HL-60 (cell line): ENCODE measurements at regions not wholly inside any gene's neighbourhood (a gene's known extent, or its start where the extent isn't known, plus 50 kb on each side); places are given as distances from the start of the nearest gene placed in this dataset.

Source experiments
- DNase-seq, 2 experiments: peaks; one replicate each; pipeline ENCODE4 v3.0.0-alpha.2; 2010 to 2020; ENCODE audit warnings: low read depth in 1 of 2, low spot score in 1 of 2
- H3K27ac ChIP-seq: fragments of 250-450 bp; sonication (Bioruptor Pico); replicated peaks from 2 replicates; pipeline ENCODE4 v1.5.1; 2020; ENCODE audit warnings: mild to moderate bottlenecking, moderate library complexity
- H3K27me3 ChIP-seq: fragments of 250-450 bp; sonication (Bioruptor Pico); 2 replicates; pipeline ENCODE4 v1.5.1; 2021; ENCODE audit warnings: mild to moderate bottlenecking, moderate library complexity; ENCODE audit not compliant: insufficient read depth, poor library complexity, severe bottlenecking
- H3K4me3 ChIP-seq: replicated peaks from 2 replicates; pipeline ENCODE4 v1.5.1; 2011; ENCODE audit warnings: mild to moderate bottlenecking, control low read depth, low read length; ENCODE audit not compliant: insufficient read depth
- GABPA ChIP-seq: IDR thresholded peaks from 2 replicates; pipeline ENCODE4 v1.6.1; 2012; ENCODE audit warnings: low read depth
- POLR2AphosphoS5 ChIP-seq: IDR thresholded peaks from 2 replicates; pipeline ENCODE4 v1.6.1; 2012; ENCODE audit warnings: low read depth
- REST ChIP-seq: IDR thresholded peaks from 2 replicates; pipeline ENCODE4 v1.6.1; 2012; ENCODE audit warnings: low read depth; ENCODE audit not compliant: insufficient replicate concordance
- SPI1 ChIP-seq: IDR thresholded peaks from 2 replicates; pipeline ENCODE4 v1.6.1; 2012; ENCODE audit warnings: low read depth, mild to moderate bottlenecking, borderline replicate concordance
- TF ChIP-seq, protein P1 (sequence below): IDR thresholded peaks from one replicate; pipeline ENCODE4 v1.5.1; 2011; ENCODE audit warnings: low read length, control low read depth, inconsistent platforms; ENCODE audit not compliant: insufficient read depth

DNA sequence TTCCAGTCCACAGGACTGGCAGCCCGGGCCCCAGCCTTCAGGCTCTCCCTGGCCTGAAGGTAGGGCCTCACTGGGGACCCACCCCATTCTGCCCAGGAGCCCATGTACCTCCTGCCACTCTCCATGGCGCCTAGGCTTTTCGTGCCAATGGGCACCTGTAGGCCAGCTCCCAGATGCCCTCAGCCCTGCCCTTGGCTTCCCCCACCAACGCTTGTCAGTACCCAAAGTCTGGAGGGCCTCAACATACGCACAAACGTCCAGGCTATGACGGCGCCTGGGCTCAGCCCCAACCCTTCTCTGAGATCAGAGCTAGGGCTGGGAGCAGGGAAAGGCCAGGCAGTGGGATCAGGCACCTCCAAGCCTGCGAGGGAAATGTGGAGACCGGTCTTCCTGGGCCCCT is 816.9 kb upstream of the LUZP2 start:
- DNase-seq = no peak
- H3K27me3 ChIP-seq = no peaks in the 10 kb centered on the region
- TF ChIP-seq GABPA = no peak
- no peak for TF ChIP-seq REST
- no peak for TF ChIP-seq POLR2AphosphoS5
- TF ChIP-seq SPI1 = no peak
- TF ChIP-seq, protein P1, sequence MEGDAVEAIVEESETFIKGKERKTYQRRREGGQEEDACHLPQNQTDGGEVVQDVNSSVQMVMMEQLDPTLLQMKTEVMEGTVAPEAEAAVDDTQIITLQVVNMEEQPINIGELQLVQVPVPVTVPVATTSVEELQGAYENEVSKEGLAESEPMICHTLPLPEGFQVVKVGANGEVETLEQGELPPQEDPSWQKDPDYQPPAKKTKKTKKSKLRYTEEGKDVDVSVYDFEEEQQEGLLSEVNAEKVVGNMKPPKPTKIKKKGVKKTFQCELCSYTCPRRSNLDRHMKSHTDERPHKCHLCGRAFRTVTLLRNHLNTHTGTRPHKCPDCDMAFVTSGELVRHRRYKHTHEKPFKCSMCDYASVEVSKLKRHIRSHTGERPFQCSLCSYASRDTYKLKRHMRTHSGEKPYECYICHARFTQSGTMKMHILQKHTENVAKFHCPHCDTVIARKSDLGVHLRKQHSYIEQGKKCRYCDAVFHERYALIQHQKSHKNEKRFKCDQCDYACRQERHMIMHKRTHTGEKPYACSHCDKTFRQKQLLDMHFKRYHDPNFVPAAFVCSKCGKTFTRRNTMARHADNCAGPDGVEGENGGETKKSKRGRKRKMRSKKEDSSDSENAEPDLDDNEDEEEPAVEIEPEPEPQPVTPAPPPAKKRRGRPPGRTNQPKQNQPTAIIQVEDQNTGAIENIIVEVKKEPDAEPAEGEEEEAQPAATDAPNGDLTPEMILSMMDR = no peak
- no peak overlapping the region for H3K27ac ChIP-seq
- H3K4me3 ChIP-seq = no peak overlapping the region

GRCh38 chr11:23680488-23681230 is 816.2 kb upstream of the LUZP2 start:
- no peak for DNase-seq
- H3K27me3 ChIP-seq = no peaks in the 10 kb centered on the region
- H3K27ac ChIP-seq = no peak overlapping the region
- TF ChIP-seq, protein P1 = no peak
- TF ChIP-seq POLR2AphosphoS5 = no peak
- no peak for TF ChIP-seq REST
- TF ChIP-seq GABPA = no peak
- TF ChIP-seq SPI1 = no peak
- no peak overlapping the region for H3K4me3 ChIP-seq

DNA sequence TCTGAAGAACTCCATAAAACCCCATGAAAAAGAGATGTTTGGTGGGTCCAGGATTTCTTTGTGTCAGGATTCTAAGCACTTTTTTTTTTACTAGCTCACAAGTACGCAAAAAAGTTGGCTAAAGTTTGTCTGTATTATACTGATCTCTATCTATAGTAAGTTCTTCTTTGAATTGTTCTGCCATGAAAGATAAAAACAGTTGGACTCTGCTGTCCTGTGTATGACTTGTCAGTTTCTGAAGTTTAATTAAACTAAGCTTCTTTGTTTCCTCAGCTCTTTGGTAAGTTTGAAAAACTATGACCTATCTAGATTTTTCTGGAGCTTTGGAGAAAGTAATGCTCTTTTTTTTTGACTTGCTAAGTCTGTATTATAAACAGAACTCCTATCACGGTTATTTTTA is 812.2 kb upstream of the LUZP2 start:
- H3K4me3 ChIP-seq = no peak overlapping the region
- H3K27me3 ChIP-seq = no peaks in the 10 kb centered on the region
- TF ChIP-seq, protein P1 = no peak
- no peak for TF ChIP-seq SPI1
- no peak for TF ChIP-seq REST
- TF ChIP-seq POLR2AphosphoS5 = no peak
- TF ChIP-seq GABPA = no peak
- no peak overlapping the region for H3K27ac ChIP-seq
- DNase-seq = no peak
